ENCODE measurements at regions not wholly inside any gene's neighbourhood (a gene's known extent, or its start where the extent isn't known, plus 50 kb on each side); places are given as distances from the start of the nearest gene placed in this dataset.
A peak's percentile ranks its signal among the peaks of the same experiment; 100 is the strongest.

GRCh38 chrX:2581296-2581695 is 80.5 kb upstream of the DHRSX start:
- in situ Hi-C loops (cut with HindIII; ENCODE audit: low sequenced_read_pairs): loop anchor here (25.0 kb wide), 1 partner anchor 919 kb away; no protein-coding TSS in a partner anchor

DNA sequence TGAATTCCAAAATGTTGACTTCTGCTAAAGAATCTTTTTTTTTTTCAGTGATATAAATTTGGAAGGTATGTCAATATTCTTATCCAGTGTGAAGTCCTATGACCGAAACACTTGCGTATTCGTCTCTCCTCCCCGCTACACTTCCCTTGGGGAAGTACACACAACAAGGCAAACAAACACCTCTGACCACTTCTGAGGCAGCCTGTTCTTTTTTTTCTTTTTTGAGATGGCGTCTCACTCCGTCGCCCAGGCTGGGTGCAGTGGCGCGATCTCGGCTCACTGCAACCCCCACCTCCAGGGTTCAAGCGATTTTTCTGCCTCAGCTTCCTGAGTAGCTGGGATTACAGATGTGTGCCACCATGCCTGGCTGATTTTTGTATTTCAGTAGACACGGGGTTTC is 78.1 kb upstream of the DHRSX start:
- in situ Hi-C loops (cut with HindIII; ENCODE audit: low sequenced_read_pairs): loop anchor here (25.0 kb wide), 1 partner anchor 917 kb away; no protein-coding TSS in a partner anchor

More at GRCh38 chrX:2581296-2581695, 80.5 kb upstream of the DHRSX start:
- TF ChIP-seq, protein P1, sequence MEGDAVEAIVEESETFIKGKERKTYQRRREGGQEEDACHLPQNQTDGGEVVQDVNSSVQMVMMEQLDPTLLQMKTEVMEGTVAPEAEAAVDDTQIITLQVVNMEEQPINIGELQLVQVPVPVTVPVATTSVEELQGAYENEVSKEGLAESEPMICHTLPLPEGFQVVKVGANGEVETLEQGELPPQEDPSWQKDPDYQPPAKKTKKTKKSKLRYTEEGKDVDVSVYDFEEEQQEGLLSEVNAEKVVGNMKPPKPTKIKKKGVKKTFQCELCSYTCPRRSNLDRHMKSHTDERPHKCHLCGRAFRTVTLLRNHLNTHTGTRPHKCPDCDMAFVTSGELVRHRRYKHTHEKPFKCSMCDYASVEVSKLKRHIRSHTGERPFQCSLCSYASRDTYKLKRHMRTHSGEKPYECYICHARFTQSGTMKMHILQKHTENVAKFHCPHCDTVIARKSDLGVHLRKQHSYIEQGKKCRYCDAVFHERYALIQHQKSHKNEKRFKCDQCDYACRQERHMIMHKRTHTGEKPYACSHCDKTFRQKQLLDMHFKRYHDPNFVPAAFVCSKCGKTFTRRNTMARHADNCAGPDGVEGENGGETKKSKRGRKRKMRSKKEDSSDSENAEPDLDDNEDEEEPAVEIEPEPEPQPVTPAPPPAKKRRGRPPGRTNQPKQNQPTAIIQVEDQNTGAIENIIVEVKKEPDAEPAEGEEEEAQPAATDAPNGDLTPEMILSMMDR (IDR thresholded peaks at IDR 0.05; ENCODE audit: low read depth, low read length, missing control alignments): no peak
- DNase-seq (ENCODE audit: low read depth): no peak
- no peak overlapping the region for H3K4me3 ChIP-seq (ENCODE audit: low read depth, low read length)

GRCh38 chrX:2577844-2578466 is 77.2 kb upstream of the DHRSX start:
- peak; percentile 62 for DNase-seq (ENCODE audit: low read depth)
- in situ Hi-C loops (cut with HindIII; ENCODE audit: low sequenced_read_pairs): loop anchor here (25.0 kb wide), 1 partner anchor 916 kb away; no protein-coding TSS in a partner anchor
- no peak overlapping the region for H3K4me3 ChIP-seq (ENCODE audit: low read depth, low read length)
- TF ChIP-seq, protein P1 (IDR thresholded peaks at IDR 0.05; ENCODE audit: low read depth, low read length, missing control alignments): no peak

More for the DNA sequence above, 78.1 kb upstream of the DHRSX start:
- DNase-seq (ENCODE audit: low read depth): no peak
- TF ChIP-seq, protein P1 (IDR thresholded peaks at IDR 0.05; ENCODE audit: low read depth, low read length, missing control alignments): no peak
- no peak overlapping the region for H3K4me3 ChIP-seq (ENCODE audit: low read depth, low read length)

DNA sequence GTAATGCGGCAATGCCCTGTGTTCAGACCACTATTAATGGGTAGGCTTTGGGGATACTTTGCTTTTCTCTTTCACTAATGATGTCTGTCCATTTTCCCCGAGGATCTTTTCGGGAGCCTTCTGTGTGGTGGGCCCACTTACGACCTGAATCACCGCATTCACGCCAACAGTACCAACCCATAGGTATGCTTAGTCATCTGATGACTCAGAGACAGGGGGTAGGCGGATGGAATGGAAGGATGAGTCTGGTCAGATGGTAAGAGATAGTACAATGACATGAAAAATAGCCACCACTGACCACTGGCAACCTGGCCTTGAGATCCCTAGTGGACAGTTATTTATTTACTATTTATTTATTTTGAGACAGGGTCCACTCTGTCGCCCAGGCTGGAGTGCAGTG is 76.0 kb upstream of the DHRSX start:
- TF ChIP-seq, protein P1 (IDR thresholded peaks at IDR 0.05; ENCODE audit: low read depth, low read length, missing control alignments): no peak
- no peak for DNase-seq (ENCODE audit: low read depth)

GRCh38 chrX:2574271-2574670 is 73.5 kb upstream of the DHRSX start:
- TF ChIP-seq, protein P1 (IDR thresholded peaks at IDR 0.05; ENCODE audit: low read depth, low read length, missing control alignments): no peak

More for the DNA sequence above, 76.0 kb upstream of the DHRSX start:
- in situ Hi-C loops (cut with HindIII; ENCODE audit: low sequenced_read_pairs): loop anchor here (25.0 kb wide), 1 partner anchor 914 kb away; no protein-coding TSS in a partner anchor
- H3K4me3 ChIP-seq (ENCODE audit: low read depth, low read length): no peak overlapping the region

GRCh38 chrX:2572740-2573139 is 72.0 kb upstream of the DHRSX start:
- in situ Hi-C loops (cut with HindIII; ENCODE audit: low sequenced_read_pairs): no loop called here

More at GRCh38 chrX:2574271-2574670, 73.5 kb upstream of the DHRSX start:
- no peak for DNase-seq (ENCODE audit: low read depth)
- no peak overlapping the region for H3K4me3 ChIP-seq (ENCODE audit: low read depth, low read length)
- in situ Hi-C loops (cut with HindIII; ENCODE audit: low sequenced_read_pairs): no loop called here

More at GRCh38 chrX:2572740-2573139, 72.0 kb upstream of the DHRSX start:
- TF ChIP-seq, protein P1 (IDR thresholded peaks at IDR 0.05; ENCODE audit: low read depth, low read length, missing control alignments): no peak
- no peak overlapping the region for H3K4me3 ChIP-seq (ENCODE audit: low read depth, low read length)
- no peak for DNase-seq (ENCODE audit: low read depth)

Data from astrocyte of the cerebellum (primary cell).